SKM-1 treated with dmso at 0.1 percent for 144 hours (cell line): ENCODE measurements at regions not wholly inside any gene's neighbourhood (a gene's known extent, or its start where the extent isn't known, plus 50 kb on each side); places are given as distances from the start of the nearest gene placed in this dataset.

Experiments
- DNase-seq: peaks from one replicate; lab custom pipeline; 2025; ENCODE audit not compliant: unreplicated experiment; lab: John Stamatoyannopoulos, UW

DNA sequence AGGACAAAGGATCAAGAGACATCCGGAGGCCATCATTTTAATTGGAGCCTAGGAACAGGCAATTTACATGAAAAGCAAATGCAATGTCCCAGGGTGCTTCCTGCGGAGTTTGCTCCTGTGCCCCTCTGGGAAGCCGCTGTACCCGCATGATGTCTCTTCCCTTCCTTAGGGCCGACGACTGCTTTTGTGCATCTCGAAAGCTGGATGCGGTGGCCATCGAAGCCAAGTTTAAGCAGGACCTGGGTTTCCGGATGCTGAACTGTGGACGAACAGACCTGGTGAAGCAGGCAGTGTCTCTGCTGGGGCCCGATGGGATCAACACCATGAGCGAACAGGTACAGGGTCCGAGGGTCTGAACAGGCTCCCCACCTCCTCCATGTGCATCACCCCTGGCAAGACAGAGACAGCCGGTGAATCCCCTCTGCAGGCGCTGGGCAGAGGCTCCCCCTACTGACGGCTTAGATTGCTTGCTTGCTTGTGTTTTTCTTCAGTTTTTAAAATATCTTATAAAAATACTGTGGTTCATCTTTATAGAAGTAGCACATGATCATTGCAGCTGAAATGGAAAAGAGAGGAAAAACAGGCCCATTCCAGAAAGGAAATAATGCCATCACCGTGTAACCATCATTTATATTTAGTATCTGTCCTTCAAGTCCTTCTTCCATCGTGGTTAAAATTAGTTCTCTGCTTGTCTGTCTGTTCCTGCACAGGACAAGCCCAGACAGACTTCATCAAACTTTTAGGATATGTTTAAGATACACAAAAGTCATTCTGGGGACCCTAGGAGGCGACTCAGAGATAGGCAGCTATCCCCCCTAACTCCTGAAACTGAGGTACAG, 75.4 kb upstream of the PWP1 start:
- DNase-seq = no peak

DNA sequence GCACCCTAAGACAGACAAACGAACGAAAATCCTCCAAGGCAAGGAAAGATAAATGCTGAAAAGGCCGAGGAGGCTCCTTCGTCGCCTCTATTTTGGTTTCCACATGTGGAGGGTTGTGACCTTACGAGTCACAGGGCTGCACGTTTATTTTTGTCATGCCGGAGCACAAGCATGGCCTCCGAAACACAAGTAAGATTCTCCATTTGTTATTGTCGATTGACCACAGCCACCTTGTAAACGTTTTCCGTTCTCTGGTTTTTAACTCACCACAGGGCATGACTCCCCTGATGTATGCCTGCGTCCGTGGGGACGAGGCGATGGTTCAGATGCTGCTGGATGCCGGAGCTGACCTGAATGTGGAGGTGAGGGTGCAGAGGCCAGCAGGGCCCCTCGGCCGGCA, 73.1 kb upstream of the PWP1 start:
- no peak for DNase-seq

GRCh38 chr12:107616941-107617340, 68.7 kb upstream of the PWP1 start:
- DNase-seq = no peak

DNA sequence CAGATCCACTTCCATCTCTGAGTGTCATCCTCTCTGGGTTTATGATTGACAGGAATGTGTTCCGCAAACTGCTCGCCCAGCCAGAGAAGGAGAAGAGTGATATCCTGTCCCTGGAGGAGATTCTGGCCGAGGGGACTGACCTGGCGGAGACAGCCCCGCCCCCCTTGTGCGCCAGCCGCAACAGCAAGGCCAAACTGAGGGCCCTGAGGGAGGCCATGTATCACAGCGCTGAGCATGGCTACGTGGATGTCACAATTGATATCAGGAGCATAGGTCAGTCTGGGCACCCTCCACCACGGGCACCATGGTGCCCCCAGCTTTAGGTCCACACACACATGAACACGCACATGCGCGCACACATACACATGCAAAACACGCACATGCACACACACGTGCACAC, 67.5 kb upstream of the PWP1 start:
- DNase-seq = no peak

GRCh38 chr12:107619831-107620230, 65.8 kb upstream of the PWP1 start:
- DNase-seq = no peak

DNA sequence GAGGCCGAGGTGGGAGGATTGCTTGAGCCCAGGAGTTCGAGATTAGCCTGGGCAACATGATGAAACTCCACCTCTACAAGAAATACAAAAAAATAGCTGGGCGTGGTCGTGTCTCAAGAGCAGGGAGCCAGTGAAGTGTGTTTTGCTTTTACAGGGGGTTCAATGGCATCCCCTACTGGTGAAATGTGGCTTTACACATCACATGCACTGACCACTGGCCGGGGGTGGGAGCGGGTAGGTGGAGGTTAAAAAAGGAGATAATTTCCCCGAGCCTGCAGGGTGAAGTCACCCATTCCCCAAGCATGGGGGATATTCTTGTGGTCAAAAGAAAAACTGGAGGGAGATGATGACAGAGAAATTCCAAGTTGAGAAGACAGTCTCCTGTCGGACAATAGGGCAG, 63.6 kb upstream of the PWP1 start:
- DNase-seq = peak; percentile 8

DNA sequence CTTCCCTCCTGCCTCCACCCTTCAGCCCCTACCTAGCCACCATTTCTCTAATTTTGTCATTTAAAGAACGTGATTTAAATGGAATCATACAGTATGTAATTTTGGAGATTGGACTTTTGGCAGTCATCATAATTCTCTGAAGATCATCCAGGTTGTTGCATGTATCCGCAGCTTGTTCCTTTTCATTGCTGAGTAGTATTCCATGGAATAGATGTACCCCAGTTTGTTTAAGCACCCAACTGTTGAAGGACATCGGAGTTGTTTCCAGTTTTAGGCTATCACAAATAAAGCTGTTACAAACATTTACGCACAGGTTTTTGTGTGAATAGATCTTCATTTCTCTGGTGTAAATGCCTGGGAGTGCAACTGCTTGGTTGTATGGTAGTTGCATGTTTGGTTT, 61.1 kb upstream of the PWP1 start:
- DNase-seq = no peak

DNA sequence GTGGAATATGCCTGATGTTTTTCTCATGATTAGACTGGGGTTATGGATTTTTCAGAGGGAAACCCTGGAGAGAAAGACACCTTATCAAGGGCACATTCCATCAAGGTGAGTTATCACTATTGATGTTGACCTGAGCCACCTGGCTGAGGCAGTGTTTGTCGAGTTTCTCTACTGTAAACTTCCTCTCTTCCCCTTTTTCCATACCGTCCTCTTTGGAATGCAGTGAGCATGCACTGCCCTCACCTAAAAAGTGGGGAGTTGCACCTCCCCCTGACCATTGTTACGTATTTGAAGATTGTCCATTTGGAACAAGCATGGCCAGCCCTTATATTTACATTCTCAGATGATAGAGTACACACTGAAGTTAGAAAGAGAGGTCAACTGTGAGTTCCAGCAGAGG, 53.9 kb upstream of the PWP1 start:
- no peak for DNase-seq

- no peak for DNase-seq
These were observed 53.4 kb upstream of the PWP1 start for GRCh38 chr12:107632246-107632645.

GRCh38 chr12:107634530-107634929, 51.1 kb upstream of the PWP1 start:
- DNase-seq = no peak

DNA sequence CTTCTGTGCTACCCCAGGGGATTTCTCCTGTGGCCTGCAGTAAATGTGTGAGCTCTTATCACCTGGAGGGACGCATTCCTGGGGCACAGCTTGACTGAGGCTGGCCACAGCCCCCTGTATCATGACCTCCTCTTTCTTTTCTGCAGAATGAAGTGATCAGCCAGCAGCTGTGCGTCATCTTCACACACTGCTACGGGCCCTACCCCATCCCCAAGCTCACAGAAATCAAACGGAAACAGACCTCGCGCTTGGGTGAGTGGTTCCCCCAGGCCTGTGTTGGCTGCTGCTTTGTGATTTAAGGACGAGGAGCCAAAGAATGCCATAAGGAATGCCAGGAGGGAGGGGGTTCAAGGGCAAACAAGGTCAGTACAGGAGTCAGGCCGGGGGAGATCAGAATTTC, 50.5 kb upstream of the PWP1 start:
- no peak for DNase-seq
